ENCODE measurements at regions not wholly inside any gene's neighbourhood (a gene's known extent, or its start where the extent isn't known, plus 50 kb on each side); places are given as distances from the start of the nearest gene placed in this dataset.

DNA sequence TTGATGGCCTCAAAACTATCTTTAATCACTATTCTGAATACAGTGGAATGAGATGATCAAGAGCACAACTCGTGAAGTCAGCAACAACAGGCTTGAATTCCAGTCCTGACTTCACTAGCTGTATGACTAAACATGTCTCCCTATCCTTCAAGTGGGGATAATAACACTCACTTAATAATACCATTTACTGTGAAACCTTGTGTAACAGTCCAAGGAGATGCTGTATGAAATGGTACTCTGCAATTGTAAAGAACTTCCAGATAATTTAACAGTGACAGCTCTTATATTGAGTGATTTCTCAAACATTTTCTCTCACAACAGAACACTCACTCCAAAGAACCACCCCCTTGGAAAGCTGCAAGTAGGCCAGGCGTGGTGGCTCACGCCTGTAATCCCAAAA lies 823.1 kb downstream of the DIAPH3 start:
- WGBS (ENCODE audit: insufficient coverage, insufficient read length) = no CpG with 5 or more reads among the region's 3 CpGs
- H3K4me1 ChIP-seq (ENCODE audit: control insufficient read depth, insufficient read depth, low read length) = no peaks in the 10 kb centered on the region
- H3K27me3 ChIP-seq (ENCODE audit: control insufficient read depth, insufficient read depth, low read length) = no peaks in the 10 kb centered on the region
- H3K36me3 ChIP-seq (ENCODE audit: control insufficient read depth, insufficient read depth, low read length) = no peaks in the 10 kb centered on the region
- DNase-seq (ENCODE audit: low read depth, low spot score) = no peak
- H3K27ac ChIP-seq (ENCODE audit: low read length) = no peak overlapping the region
- no peaks in the 10 kb centered on the region for H3K9me3 ChIP-seq (ENCODE audit: control insufficient read depth, insufficient read depth, low read length)
- H3K4me3 ChIP-seq (ENCODE audit: low read length) = no peak overlapping the region

DNA sequence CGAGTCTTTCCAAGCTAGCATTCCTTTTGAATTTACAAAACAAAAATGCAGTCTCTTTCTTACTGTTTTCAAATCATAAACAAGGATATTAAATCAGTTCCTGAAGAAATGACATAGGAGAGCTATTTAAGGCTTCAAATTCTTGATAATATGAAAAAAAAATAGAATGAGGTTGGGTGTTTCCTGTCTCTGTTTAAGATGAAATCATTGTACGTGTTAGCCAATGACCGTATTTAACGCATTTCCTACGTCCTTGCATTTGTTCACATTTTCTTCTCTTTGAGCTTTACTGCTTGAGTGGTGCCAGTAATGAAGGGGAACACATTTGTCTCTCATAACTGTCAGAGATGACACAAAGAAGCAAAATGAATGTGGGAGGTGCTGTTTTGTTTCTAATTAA lies 821.3 kb downstream of the DIAPH3 start:
- no CpG with 5 or more reads among the region's 5 CpGs for WGBS (ENCODE audit: insufficient coverage, insufficient read length)
- H3K4me1 ChIP-seq (ENCODE audit: control insufficient read depth, insufficient read depth, low read length) = no peaks in the 10 kb centered on the region
- no peak for DNase-seq (ENCODE audit: low read depth, low spot score)
- H3K9me3 ChIP-seq (ENCODE audit: control insufficient read depth, insufficient read depth, low read length) = no peaks in the 10 kb centered on the region
- no peaks in the 10 kb centered on the region for H3K27me3 ChIP-seq (ENCODE audit: control insufficient read depth, insufficient read depth, low read length)
- no peaks in the 10 kb centered on the region for H3K36me3 ChIP-seq (ENCODE audit: control insufficient read depth, insufficient read depth, low read length)
- H3K4me3 ChIP-seq (ENCODE audit: low read length) = no peak overlapping the region
- no peak overlapping the region for H3K27ac ChIP-seq (ENCODE audit: low read length)

DNA sequence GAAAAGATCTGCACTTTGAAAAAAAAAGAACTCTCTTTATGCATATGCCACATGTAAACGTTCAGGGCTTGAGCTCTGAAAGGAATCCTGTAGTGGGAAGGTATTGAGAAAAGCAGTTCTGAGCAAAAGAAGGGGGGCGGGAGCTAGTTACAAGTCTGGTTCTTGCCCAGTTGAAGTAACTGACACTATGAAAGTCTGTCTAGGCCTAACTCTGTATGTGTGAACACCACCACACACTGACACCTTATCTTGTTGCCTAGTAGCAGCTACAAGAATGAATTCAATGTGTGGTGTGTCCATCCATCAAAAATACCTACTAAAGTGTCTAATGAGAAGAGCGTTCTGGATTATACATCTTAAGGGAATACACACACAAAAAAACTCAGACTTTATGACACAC lies 820.6 kb downstream of the DIAPH3 start:
- Histone ChIP-seq H3K36me3 (ENCODE audit: control insufficient read depth, insufficient read depth, low read length) (no peaks in the 10 kb centered on the region), H3K27me3 (ENCODE audit: control insufficient read depth, insufficient read depth, low read length) (no peaks in the 10 kb centered on the region), H3K4me3 (ENCODE audit: low read length) (no peak overlapping the region), H3K4me1 (ENCODE audit: control insufficient read depth, insufficient read depth, low read length) (no peaks in the 10 kb centered on the region), H3K27ac (ENCODE audit: low read length) (no peak overlapping the region), H3K9me3 (ENCODE audit: control insufficient read depth, insufficient read depth, low read length) (no peaks in the 10 kb centered on the region)
- WGBS (ENCODE audit: insufficient coverage, insufficient read length) = no CpG with 5 or more reads among the region's 3 CpGs
- no peak for DNase-seq (ENCODE audit: low read depth, low spot score)

DNA sequence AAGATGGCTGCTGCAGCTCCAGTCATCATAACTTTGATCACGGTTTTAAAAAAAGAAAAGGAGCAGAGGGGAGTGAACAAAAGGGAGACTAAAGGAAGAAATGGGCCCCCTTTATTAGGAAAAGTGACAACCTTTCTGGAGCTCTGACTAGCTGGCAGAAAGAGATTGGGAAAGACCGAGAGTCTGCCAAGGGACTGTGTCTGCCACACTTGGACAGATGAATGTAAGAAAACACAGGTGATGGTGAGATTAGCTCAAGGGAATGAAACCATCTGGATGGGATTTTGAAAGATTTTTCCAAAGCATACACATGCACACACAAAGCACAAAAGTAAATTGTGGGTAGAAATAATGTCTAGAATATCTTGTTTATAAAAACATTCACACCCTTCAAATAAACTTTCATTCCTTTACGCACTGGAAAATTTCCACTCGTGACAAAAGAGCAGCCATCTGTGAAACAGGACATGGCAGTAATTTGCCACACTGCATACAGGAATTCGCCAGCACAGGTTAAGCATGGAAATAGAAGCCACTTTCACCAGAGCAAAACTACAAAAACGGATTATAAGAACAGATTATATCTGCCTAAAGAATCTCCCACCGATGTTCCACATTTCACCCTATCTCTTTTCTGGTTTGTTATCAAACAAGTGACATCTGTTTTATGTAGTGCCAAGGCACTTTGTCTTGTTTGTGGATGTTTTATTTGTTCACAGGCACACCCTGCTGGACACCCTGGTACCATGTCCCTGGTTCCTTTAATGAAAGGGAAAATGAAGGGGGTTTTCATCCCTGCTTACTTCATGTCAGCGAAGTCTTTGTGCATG lies 819.5 kb downstream of the DIAPH3 start:
- H3K9me3 ChIP-seq (ENCODE audit: control insufficient read depth, insufficient read depth, low read length) = no peaks in the 10 kb centered on the region
- no peak for DNase-seq (ENCODE audit: low read depth, low spot score)
- WGBS (ENCODE audit: insufficient coverage, insufficient read length) = no CpG with 5 or more reads among the region's 8 CpGs

DNA sequence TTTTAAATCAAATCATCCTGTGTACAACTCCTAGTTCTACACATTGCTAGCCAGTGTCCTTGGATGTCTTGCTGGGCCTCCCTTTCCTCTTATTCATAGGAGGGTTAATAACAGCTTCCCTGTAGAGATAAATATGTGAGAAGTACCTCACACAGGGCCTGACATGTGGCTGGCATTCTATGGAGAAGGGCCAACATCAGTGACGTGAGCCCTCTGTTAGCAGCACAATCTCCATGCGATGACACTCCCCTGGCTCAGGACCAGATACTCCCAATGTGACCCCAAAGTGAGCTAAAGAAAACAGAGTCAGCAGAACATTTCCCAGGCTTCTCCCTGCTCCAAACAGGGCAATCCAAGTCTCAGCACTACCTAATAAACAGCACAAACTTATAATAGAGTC lies 818.4 kb downstream of the DIAPH3 start:
- Histone ChIP-seq H3K27ac (ENCODE audit: low read length) (no peak overlapping the region), H3K36me3 (ENCODE audit: control insufficient read depth, insufficient read depth, low read length) (no peaks in the 10 kb centered on the region), H3K4me1 (ENCODE audit: control insufficient read depth, insufficient read depth, low read length) (no peaks in the 10 kb centered on the region), H3K27me3 (ENCODE audit: control insufficient read depth, insufficient read depth, low read length) (no peaks in the 10 kb centered on the region), H3K4me3 (ENCODE audit: low read length) (no peak overlapping the region), H3K9me3 (ENCODE audit: control insufficient read depth, insufficient read depth, low read length) (no peaks in the 10 kb centered on the region)
- no CpG with 5 or more reads among the region's 2 CpGs for WGBS (ENCODE audit: insufficient coverage, insufficient read length)
- no peak for DNase-seq (ENCODE audit: low read depth, low spot score)

More for the DNA sequence above, 819.5 kb downstream of the DIAPH3 start:
- Histone ChIP-seq H3K4me1 (ENCODE audit: control insufficient read depth, insufficient read depth, low read length) (no peaks in the 10 kb centered on the region), H3K27ac (ENCODE audit: low read length) (no peak overlapping the region), H3K4me3 (ENCODE audit: low read length) (no peak overlapping the region), H3K27me3 (ENCODE audit: control insufficient read depth, insufficient read depth, low read length) (no peaks in the 10 kb centered on the region), H3K36me3 (ENCODE audit: control insufficient read depth, insufficient read depth, low read length) (no peaks in the 10 kb centered on the region)

DNA sequence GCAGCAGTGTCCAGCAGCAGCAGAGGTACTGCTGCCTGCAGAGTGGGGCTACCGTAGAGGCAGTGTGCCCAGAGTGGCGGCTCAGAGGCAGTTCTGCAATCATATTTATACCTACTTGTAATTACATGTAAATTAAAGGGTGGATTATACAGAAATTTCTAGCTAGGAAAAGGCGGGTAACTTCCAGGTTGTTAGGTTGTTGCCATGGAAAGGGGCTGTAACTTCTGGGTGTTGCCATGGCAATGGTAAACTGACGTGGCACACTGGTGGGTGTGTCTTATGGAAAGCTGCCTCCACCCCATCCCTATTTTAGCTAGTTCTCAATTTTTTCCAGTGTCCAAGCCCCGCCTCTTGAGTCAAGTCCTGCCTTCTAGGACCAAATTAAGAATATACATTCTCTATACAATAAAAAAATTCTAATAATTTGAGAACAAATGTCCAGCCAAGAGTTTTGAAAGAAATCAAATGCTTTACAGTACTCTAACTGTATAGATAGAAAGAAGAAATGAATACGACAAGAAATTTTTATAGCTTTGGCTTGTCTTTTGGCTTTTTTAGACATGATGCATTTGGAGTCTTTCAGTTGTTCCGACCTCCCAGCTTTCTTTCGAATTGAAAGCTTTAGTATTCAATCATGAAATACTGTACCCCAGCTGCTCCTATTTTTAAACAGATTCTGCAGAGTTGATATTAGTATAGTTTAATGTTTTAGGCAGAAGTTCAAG lies 816.6 kb downstream of the DIAPH3 start:
- DNase-seq (ENCODE audit: low read depth, low spot score) = no peak
- no peaks in the 10 kb centered on the region for H3K9me3 ChIP-seq (ENCODE audit: control insufficient read depth, insufficient read depth, low read length)
- no peak overlapping the region for H3K27ac ChIP-seq (ENCODE audit: low read length)
- H3K36me3 ChIP-seq (ENCODE audit: control insufficient read depth, insufficient read depth, low read length) = no peaks in the 10 kb centered on the region
- no CpG with 5 or more reads among the region's 8 CpGs for WGBS (ENCODE audit: insufficient coverage, insufficient read length)
- no peaks in the 10 kb centered on the region for H3K4me1 ChIP-seq (ENCODE audit: control insufficient read depth, insufficient read depth, low read length)
- no peak overlapping the region for H3K4me3 ChIP-seq (ENCODE audit: low read length)
- no peaks in the 10 kb centered on the region for H3K27me3 ChIP-seq (ENCODE audit: control insufficient read depth, insufficient read depth, low read length)

DNA sequence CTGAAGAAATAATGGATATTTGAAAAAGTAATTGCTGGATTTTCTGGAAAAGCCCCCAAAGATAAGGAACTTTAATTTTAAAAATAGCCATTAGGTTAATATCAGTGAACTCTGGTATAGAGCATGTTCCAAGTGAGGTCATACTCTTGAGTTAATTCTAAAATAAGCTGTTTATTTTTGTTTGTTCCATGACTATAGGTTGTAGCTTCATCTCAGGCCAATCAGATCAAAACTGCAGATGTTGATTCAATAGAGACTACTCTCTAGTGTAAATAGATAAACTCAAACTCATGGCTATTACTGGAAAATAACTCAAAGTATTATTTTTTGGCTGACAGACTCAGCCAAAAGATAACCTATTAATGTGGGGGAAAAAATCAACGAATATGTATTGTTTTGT lies 815.1 kb downstream of the DIAPH3 start:
- no peaks in the 10 kb centered on the region for H3K27me3 ChIP-seq (ENCODE audit: control insufficient read depth, insufficient read depth, low read length)
- H3K4me1 ChIP-seq (ENCODE audit: control insufficient read depth, insufficient read depth, low read length) = no peaks in the 10 kb centered on the region
- no peaks in the 10 kb centered on the region for H3K9me3 ChIP-seq (ENCODE audit: control insufficient read depth, insufficient read depth, low read length)
- no CpG with 5 or more reads among the region's 1 CpG for WGBS (ENCODE audit: insufficient coverage, insufficient read length)
- H3K27ac ChIP-seq (ENCODE audit: low read length) = no peak overlapping the region
- H3K4me3 ChIP-seq (ENCODE audit: low read length) = no peak overlapping the region
- no peak for DNase-seq (ENCODE audit: low read depth, low spot score)
- no peaks in the 10 kb centered on the region for H3K36me3 ChIP-seq (ENCODE audit: control insufficient read depth, insufficient read depth, low read length)

DNA sequence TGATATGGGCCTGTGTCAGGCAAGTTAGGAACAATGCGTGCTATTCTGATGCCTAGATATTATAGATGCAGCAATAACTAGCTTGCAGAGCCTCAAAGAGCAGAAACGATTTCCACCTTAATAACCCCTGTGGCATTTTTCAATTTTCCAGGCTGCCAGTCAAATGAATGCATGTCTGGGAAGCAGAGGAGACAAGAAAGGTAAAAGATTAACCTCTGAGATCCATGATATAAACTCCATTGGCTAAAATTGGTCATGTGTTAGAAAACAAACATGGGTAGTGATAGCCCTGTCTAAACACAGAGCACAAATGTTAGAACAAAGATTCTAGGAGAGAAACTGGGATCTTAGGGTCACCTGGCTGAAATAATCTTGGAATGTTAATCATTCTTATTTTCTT lies 811.1 kb downstream of the DIAPH3 start:
- no peak for DNase-seq (ENCODE audit: low read depth, low spot score)
- Histone ChIP-seq H3K27ac (ENCODE audit: low read length) (no peak overlapping the region), H3K4me1 (ENCODE audit: control insufficient read depth, insufficient read depth, low read length) (no peaks in the 10 kb centered on the region), H3K4me3 (ENCODE audit: low read length) (no peak overlapping the region), H3K27me3 (ENCODE audit: control insufficient read depth, insufficient read depth, low read length) (no peaks in the 10 kb centered on the region), H3K9me3 (ENCODE audit: control insufficient read depth, insufficient read depth, low read length) (no peaks in the 10 kb centered on the region), H3K36me3 (ENCODE audit: control insufficient read depth, insufficient read depth, low read length) (no peaks in the 10 kb centered on the region; the same call in 1 of the 2 replicates)
- WGBS (ENCODE audit: insufficient coverage, insufficient read length) = no CpG with 5 or more reads among the region's 2 CpGs

DNA sequence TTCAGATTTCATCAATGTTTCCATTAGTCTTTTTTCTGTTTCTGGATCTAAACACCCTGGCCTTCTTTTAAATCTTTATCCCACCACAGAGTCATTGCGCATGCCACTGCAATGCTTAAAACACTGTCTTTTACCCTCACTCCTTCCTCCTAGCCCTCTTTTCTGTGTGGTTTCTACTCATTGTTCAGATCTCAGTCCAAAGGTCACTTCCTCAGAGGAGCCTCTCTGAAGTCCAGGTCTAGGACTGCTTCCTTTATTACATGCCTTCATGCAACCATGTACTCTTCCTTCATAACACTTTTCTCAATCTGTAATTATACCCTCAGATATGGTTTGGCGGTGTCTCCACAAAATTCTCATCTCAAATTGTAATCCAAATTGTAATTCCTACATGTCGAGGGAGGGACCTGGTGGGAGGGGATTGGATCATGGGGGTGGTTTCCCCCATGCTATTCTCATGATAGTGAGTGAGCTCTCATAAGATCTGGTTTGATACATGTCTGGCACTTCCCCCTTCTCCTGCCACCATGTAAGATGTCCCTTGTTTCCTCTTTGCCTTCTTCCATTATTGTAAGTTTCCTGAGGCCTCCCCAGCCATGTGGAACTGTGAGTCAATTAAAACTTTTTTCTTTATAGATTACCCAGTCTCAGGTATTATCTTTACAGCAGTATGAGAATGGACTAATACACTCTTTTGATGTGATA lies 808.9 kb downstream of the DIAPH3 start:
- Histone ChIP-seq H3K36me3 (ENCODE audit: control insufficient read depth, insufficient read depth, low read length) (no peaks in the 10 kb centered on the region; the same call in 1 of the 2 replicates), H3K27ac (ENCODE audit: low read length) (no peak overlapping the region), H3K4me3 (ENCODE audit: low read length) (no peak overlapping the region), H3K27me3 (ENCODE audit: control insufficient read depth, insufficient read depth, low read length) (no peaks in the 10 kb centered on the region), H3K9me3 (ENCODE audit: control insufficient read depth, insufficient read depth, low read length) (no peaks in the 10 kb centered on the region), H3K4me1 (ENCODE audit: control insufficient read depth, insufficient read depth, low read length) (no peaks in the 10 kb centered on the region)
- no peak for DNase-seq (ENCODE audit: low read depth, low spot score)
- no CpG with 5 or more reads among the region's 3 CpGs for WGBS (ENCODE audit: insufficient coverage, insufficient read length)

DNA sequence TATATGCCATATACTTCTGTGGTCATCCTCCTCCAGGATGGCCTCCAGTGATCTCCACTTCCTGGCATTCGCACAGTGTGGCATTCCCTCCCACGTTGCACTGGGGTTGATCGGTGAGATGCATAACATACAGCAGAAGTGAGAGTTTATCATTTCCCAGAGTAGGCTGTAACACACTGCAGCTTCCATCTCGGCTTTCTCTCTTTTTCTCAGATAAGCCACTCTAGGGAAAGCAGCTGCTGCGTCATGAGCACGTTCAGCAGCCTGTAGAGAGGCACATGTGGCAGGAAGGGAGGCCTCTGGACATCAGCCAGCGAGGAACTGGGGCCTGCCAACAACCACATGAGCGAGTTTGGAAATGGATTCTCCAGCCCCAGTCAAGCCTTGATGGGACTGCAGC lies 807.1 kb downstream of the DIAPH3 start:
- DNase-seq (ENCODE audit: low read depth, low spot score) = no peak
- WGBS (ENCODE audit: insufficient coverage, insufficient read length) = no CpG with 5 or more reads among the region's 8 CpGs
- Histone ChIP-seq H3K27ac (ENCODE audit: low read length) (no peak overlapping the region), H3K9me3 (ENCODE audit: control insufficient read depth, insufficient read depth, low read length) (no peaks in the 10 kb centered on the region), H3K4me1 (ENCODE audit: control insufficient read depth, insufficient read depth, low read length) (no peaks in the 10 kb centered on the region), H3K4me3 (ENCODE audit: low read length) (no peak overlapping the region), H3K27me3 (ENCODE audit: control insufficient read depth, insufficient read depth, low read length) (no peaks in the 10 kb centered on the region), H3K36me3 (ENCODE audit: control insufficient read depth, insufficient read depth, low read length) (no peaks in the 10 kb centered on the region; the same call in 1 of the 2 replicates)
